HepG2 (cell line): ENCODE measurements at regions not wholly inside any gene's neighbourhood (a gene's known extent, or its start where the extent isn't known, plus 50 kb on each side); places are given as distances from the start of the nearest gene placed in this dataset.

Source experiments
- ATAC-seq: fragments of 200-7000 bp; cut with Tn5 transposase; 3 replicates; pipeline ENCODE4 v1.9.1; 2020; ENCODE audit warnings: mild to moderate bottlenecking, moderate library complexity
- BruUV-seq: library from RNA; stranded (reverse); fragments of 400-500 nt; replicated peaks from 2 replicates; lab custom pipeline; 2021; lab: Mats Ljungman, UMichigan
- CTCF ChIA-PET: fragments of 300-600 bp; formaldehyde crosslinking; extraction: SDS; loops from one replicate; lab custom pipeline; 2021; ENCODE audit warnings: low total read pairs, inconsistent platforms, low intra/inter-chr PET ratio; lab: Yijun Ruan, JAX
- POLR2A ChIA-PET: fragments of 350-600 bp; sonication (Branson Sonifier 250); formaldehyde crosslinking; loops from one replicate; lab custom pipeline; 2020; ENCODE audit warnings: antibody characterized with exemption, inconsistent platforms; lab: Yijun Ruan, JAX
- DNase-seq: peaks from one replicate; pipeline ENCODE4 v3.0.0-alpha.2; 2015; ENCODE audit warnings: low spot score
- FAIRE-seq: peaks from 3 replicates; lab custom pipeline; 2011; peaks lifted over from hg19 to GRCh38; lab: Jason Lieb, UNC
- H2AFZ ChIP-seq: one replicate; pipeline ENCODE4 v1.6.1; 2011; ENCODE audit warnings: low read length, inconsistent platforms
- H3K27ac ChIP-seq: fragments of 300-600 bp; 3 replicates; pipeline ENCODE4 v1.8.0; 2011; ENCODE audit warnings: mixed run types, mild to moderate bottlenecking, mixed read lengths, low read length, inconsistent platforms; ENCODE audit not compliant: insufficient read depth; ENCODE audit errors: extremely low read length
- H3K27me3 ChIP-seq, 2 experiments: fragments of 200-600 bp in 1 of 2; 2 replicates in 1 of 2; 3 replicates in 1 of 2; pipeline versions ENCODE4 v1.6.0 to v1.8.0; 2011; ENCODE audit warnings: low read length in 2 of 2, mild to moderate bottlenecking in 2 of 2, moderate library complexity in 2 of 2, inconsistent platforms in 1 of 2; ENCODE audit not compliant: insufficient read depth in 2 of 2, control insufficient read depth in 1 of 2
- H3K36me3 ChIP-seq, 2 experiments: fragments of 200-600 bp in 1 of 2; replicated peaks in 1 of 2; 2 replicates in 1 of 2; 3 replicates in 1 of 2; pipeline versions ENCODE4 v1.5.1 to v1.8.0; 2011; ENCODE audit warnings: low read length in 2 of 2, inconsistent platforms in 1 of 2; ENCODE audit not compliant: insufficient read depth in 2 of 2, control insufficient read depth in 1 of 2
- H3K4me1 ChIP-seq: 2 replicates; pipeline ENCODE4 v1.5.1; 2012; ENCODE audit warnings: low read length, inconsistent platforms; ENCODE audit not compliant: insufficient read depth
- H3K4me2 ChIP-seq: 2 replicates; pipeline ENCODE4 v1.6.0; 2011; ENCODE audit warnings: low read depth, low read length, inconsistent platforms
- H3K4me3 ChIP-seq, 3 experiments: fragments of 200-600 bp in 1 of 3; sonication (generic), shearing (Covaris generic) in 1 of 3; replicated peaks in 1 of 3; 2 replicates each; pipeline ENCODE4 v1.5.1; 2011 to 2016; ENCODE audit warnings: low read length in 3 of 3, inconsistent platforms in 2 of 3, low read depth in 2 of 3, mild to moderate bottlenecking in 2 of 3, control low read depth in 1 of 3, mixed read lengths in 1 of 3; ENCODE audit not compliant: insufficient read depth in 1 of 3
- H3K79me2 ChIP-seq: one replicate; pipeline ENCODE4 v1.6.1; 2011; ENCODE audit warnings: low read length, inconsistent platforms; ENCODE audit not compliant: insufficient read depth
- H3K9ac ChIP-seq: 2 replicates; pipeline ENCODE4 v1.6.0; 2011; ENCODE audit warnings: mild to moderate bottlenecking, low read depth, low read length, inconsistent platforms; ENCODE audit not compliant: insufficient read depth
- H3K9me3 ChIP-seq: 2 replicates; pipeline ENCODE4 v1.5.1; 2012; ENCODE audit warnings: mild to moderate bottlenecking, low read length
- H4K20me1 ChIP-seq: 2 replicates; pipeline ENCODE4 v1.6.0; 2011; ENCODE audit warnings: inconsistent platforms, mild to moderate bottlenecking, low read length, moderate library complexity; ENCODE audit not compliant: insufficient read depth
- BCL3 ChIP-seq: sonication (generic); formaldehyde crosslinking; IDR thresholded peaks from 2 replicates; pipeline ENCODE4 v1.5.1; 2020; ENCODE audit warnings: mild to moderate bottlenecking, missing genetic modification reagents, moderate library complexity
- BHLHE40 ChIP-seq: IDR thresholded peaks from 2 replicates; pipeline ENCODE4 v1.6.1; 2011; ENCODE audit warnings: low read length, improper control_type of control experiment
- DPF2 ChIP-seq: sonication (generic); formaldehyde crosslinking; IDR thresholded peaks from 2 replicates; pipeline ENCODE4 v1.4.0; 2020; ENCODE audit warnings: mild to moderate bottlenecking, low read depth, missing genetic modification reagents, borderline replicate concordance
- MEF2D ChIP-seq: sonication (generic); formaldehyde crosslinking; IDR thresholded peaks from 2 replicates; pipeline ENCODE4 v1.5.1; 2020; ENCODE audit warnings: mild to moderate bottlenecking, missing genetic modification reagents
- SNAPC5 ChIP-seq: sonication (generic); formaldehyde crosslinking; IDR thresholded peaks from 2 replicates; pipeline ENCODE4 v1.8.1; 2023; ENCODE audit warnings: mild to moderate bottlenecking, missing genetic modification reagents, borderline replicate concordance
- ZBTB25 ChIP-seq: IDR thresholded peaks from 2 replicates; pipeline ENCODE4 v1.6.1; 2018; ENCODE audit warnings: missing genetic modification reagents
- ZFP1 ChIP-seq: IDR thresholded peaks from 2 replicates; pipeline ENCODE4 v1.6.1; 2016
- ZNF382 ChIP-seq: sonication (generic); formaldehyde crosslinking; IDR thresholded peaks from 2 replicates; pipeline ENCODE4 v1.5.0; 2020; ENCODE audit warnings: missing genetic modification reagents, mild to moderate bottlenecking, borderline replicate concordance
- ZNF562 ChIP-seq: sonication (generic); formaldehyde crosslinking; IDR thresholded peaks from 2 replicates; pipeline ENCODE4 v1.8.0; 2022; ENCODE audit warnings: missing genetic modification reagents, borderline replicate concordance
- ZNF619 ChIP-seq: sonication (generic); formaldehyde crosslinking; IDR thresholded peaks from 2 replicates; pipeline ENCODE4 v1.4.0; 2020; ENCODE audit warnings: mild to moderate bottlenecking, missing genetic modification reagents
- ZNF878 ChIP-seq: sonication (generic); formaldehyde crosslinking; IDR thresholded peaks from 2 replicates; pipeline ENCODE4 v1.8.1; 2023; ENCODE audit warnings: mild to moderate bottlenecking, missing genetic modification reagents, moderate library complexity
- WGBS: methylation state at CpG from one replicate; pipeline ENCODE4 v1.1.6; 2017; ENCODE audit warnings: low lambda C conversion rate; 5-methylcytosine and 5-hydroxymethylcytosine counted together
- in situ Hi-C: cut with HindIII; loops from 2 replicates; pipeline ENCODE4 v1.10.0; 2017; ENCODE audit warnings: low pct_unique_long_range_greater_than_20kb; ENCODE audit not compliant: extremely low pct_ligation_motif_present
- intact Hi-C: fragments of 100-400 bp; cut with micrococcal nuclease; formaldehyde crosslinking; loops from one replicate; pipeline ENCODE4 v1.10.0; 2022; ENCODE audit not compliant: unreplicated experiment
- TF ChIP-seq, protein P1 (sequence below): sonication (generic); formaldehyde crosslinking; IDR thresholded peaks from 2 replicates; pipeline ENCODE4 v1.4.0; 2020; ENCODE audit warnings: mild to moderate bottlenecking, missing genetic modification reagents

DNA sequence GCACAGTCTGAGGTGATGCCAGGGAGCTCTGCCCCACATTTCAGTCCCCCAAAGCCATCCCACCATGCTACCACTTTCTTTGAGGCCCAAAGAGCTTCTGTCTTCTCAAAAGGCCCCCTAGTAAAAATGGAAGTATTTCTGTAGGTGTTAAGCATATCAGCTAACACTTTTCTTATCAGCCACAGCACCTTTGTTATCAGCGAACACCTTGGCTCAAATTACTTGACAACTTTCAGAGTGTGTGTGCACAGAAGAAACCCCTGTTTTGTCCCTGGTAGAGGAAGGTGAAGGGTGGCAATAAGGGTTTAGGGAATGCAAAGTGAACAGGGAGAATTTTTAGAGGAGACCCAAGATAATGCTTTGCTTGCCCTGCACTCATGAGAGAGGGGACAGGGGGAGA is 54.8 kb upstream of the GJA8 start:
- H4K20me1 ChIP-seq: no peaks in the 10 kb centered on the region
- 0 out of 5 replicates have a peak, but pooled peaks cover 0 to 1% of the 10 kb centered on the region in 2 experiments for H3K27me3 ChIP-seq
- 11% methylated on average over 1 of the region's 1 CpG for WGBS
- no peaks in the 10 kb centered on the region for H3K36me3 ChIP-seq
- no peak overlapping the region for H2AFZ ChIP-seq
- FAIRE-seq: no peak
- TF ChIP-seq ZBTB25 (CRISPR knock-in tag) (no peak), ZNF878 (CRISPR knock-in tag) (no peak), BCL3 (no peak), BHLHE40 (no peak), ZNF382 (CRISPR knock-in tag) (no peak), SNAPC5 (CRISPR knock-in tag) (no peak), ZNF619 (no peak), DPF2 (CRISPR knock-in tag) (no peak), ZNF562 (CRISPR knock-in tag) (no peak), MEF2D (no peak), ZFP1 (CRISPR knock-in tag) (no peak)
- TF ChIP-seq, protein P1, sequence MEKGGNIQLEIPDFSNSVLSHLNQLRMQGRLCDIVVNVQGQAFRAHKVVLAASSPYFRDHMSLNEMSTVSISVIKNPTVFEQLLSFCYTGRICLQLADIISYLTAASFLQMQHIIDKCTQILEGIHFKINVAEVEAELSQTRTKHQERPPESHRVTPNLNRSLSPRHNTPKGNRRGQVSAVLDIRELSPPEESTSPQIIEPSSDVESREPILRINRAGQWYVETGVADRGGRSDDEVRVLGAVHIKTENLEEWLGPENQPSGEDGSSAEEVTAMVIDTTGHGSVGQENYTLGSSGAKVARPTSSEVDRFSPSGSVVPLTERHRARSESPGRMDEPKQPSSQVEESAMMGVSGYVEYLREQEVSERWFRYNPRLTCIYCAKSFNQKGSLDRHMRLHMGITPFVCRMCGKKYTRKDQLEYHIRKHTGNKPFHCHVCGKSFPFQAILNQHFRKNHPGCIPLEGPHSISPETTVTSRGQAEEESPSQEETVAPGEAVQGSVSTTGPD (CRISPR knock-in tag): no peak
- no TSS peak for BruUV-seq
- DNase-seq: no peak
- intact Hi-C loops: no loop called here
- ATAC-seq: no peak
- H3K4me3 ChIP-seq: no peak overlapping the region
- H3K79me2 ChIP-seq: no peaks in the 10 kb centered on the region
- in situ Hi-C loops: loop anchor here (10.0 kb wide), 1 partner anchor 63 kb away; no protein-coding TSS in a partner anchor
- H3K27ac ChIP-seq: no peak overlapping the region
- no peak overlapping the region for H3K9ac ChIP-seq
- H3K4me1 ChIP-seq: peaks cover 15% of the 10 kb centered on the region
- H3K4me2 ChIP-seq: no peak overlapping the region
- H3K9me3 ChIP-seq: no peaks in the 10 kb centered on the region
- ChIA-PET POLR2A (no interaction called here), CTCF (no interaction called here)
